H1 (cell line): ENCODE measurements at regions not wholly inside any gene's neighbourhood (a gene's known extent, or its start where the extent isn't known, plus 50 kb on each side); places are given as distances from the start of the nearest gene placed in this dataset.

Source experiments
- CTCF ChIA-PET: fragments of 300-600 bp; sonication (Branson Sonifier 250); formaldehyde crosslinking; loops from one replicate; lab custom pipeline; 2021; ENCODE audit not compliant: partially characterized antibody; lab: Charles Lee
- POLR2A ChIA-PET: fragments of 300-600 bp; sonication (Branson Sonifier 250); formaldehyde crosslinking; loops from one replicate; lab custom pipeline; 2021; ENCODE audit warnings: inconsistent platforms; ENCODE audit not compliant: partially characterized antibody; lab: Charles Lee
- DNase-seq, 2 experiments: peaks; one replicate each; pipeline versions ENCODE4 v3.0.0 to v3.0.0-alpha.2; 2010 to 2022; ENCODE audit warnings: low spot score in 2 of 2, low read depth in 1 of 2, mixed read lengths in 1 of 2
- FAIRE-seq: peaks from 2 replicates; lab custom pipeline; 2011; peaks lifted over from hg19 to GRCh38; lab: Jason Lieb, UNC
- H2AFZ ChIP-seq: 2 replicates; pipeline ENCODE4 v1.8.1; 2012; ENCODE audit warnings: low read length, inconsistent platforms
- H2AK5ac ChIP-seq: 2 replicates; pipeline ENCODE4 v1.6.1; 2013; ENCODE audit warnings: low read depth, low read length
- H2BK120ac ChIP-seq: replicated peaks from 2 replicates; pipeline ENCODE3; 2013; ENCODE audit warnings: low read depth, low read length, inconsistent platforms
- H2BK12ac ChIP-seq: 2 replicates; pipeline ENCODE4 v1.6.1; 2013; ENCODE audit warnings: low read depth, low read length
- H2BK15ac ChIP-seq: 2 replicates; pipeline ENCODE4 v1.6.1; 2013; ENCODE audit warnings: low read length
- H2BK20ac ChIP-seq: 2 replicates; pipeline ENCODE4 v1.6.1; 2013; ENCODE audit warnings: low read length
- H2BK5ac ChIP-seq: 2 replicates; pipeline ENCODE4 v1.6.1; 2013; ENCODE audit warnings: low read depth, low read length
- H3K14ac ChIP-seq: 2 replicates; pipeline ENCODE4 v1.6.1; 2013; ENCODE audit warnings: inconsistent platforms; ENCODE audit not compliant: insufficient read length
- H3K18ac ChIP-seq: 2 replicates; pipeline ENCODE4 v1.6.1; 2013; ENCODE audit warnings: low read length; ENCODE audit errors: extremely low read depth
- H3K23ac ChIP-seq: 2 replicates; pipeline ENCODE4 v1.6.1; 2013; ENCODE audit warnings: inconsistent platforms; ENCODE audit not compliant: insufficient read length
- H3K23me2 ChIP-seq: 2 replicates; pipeline ENCODE4 v1.6.1; 2013; ENCODE audit warnings: low read depth, low read length
- H3K27ac ChIP-seq: 2 replicates; pipeline ENCODE4 v1.6.1; 2011; ENCODE audit warnings: low read depth, low read length, inconsistent platforms
- H3K27me3 ChIP-seq, 4 experiments: replicated peaks in 1 of 4; 1 replicate in 1 of 4; 2 replicates in 3 of 4; pipeline versions ENCODE4 v1.6.1 to v1.8.1; 2011 to 2013; ENCODE audit warnings: low read length in 3 of 4, mild to moderate bottlenecking in 3 of 4, inconsistent platforms in 2 of 4, mixed read lengths in 2 of 4, moderate library complexity in 1 of 4; ENCODE audit not compliant: control insufficient read depth in 3 of 4, insufficient read depth in 3 of 4; ENCODE audit errors: extremely low read depth in 1 of 4
- H3K36me3 ChIP-seq, 4 experiments: 2 replicates each; pipeline versions ENCODE4 v1.6.1 to v1.8.1; 2011 to 2013; ENCODE audit warnings: mild to moderate bottlenecking in 4 of 4, low read length in 3 of 4, moderate library complexity in 2 of 4, control low read depth in 1 of 4, inconsistent platforms in 1 of 4; ENCODE audit not compliant: insufficient read depth in 4 of 4, control insufficient read depth in 2 of 4
- H3K4ac ChIP-seq: replicated peaks from 2 replicates; pipeline ENCODE3; 2013; ENCODE audit warnings: low read length, low read depth, mixed read lengths, inconsistent platforms; ENCODE audit not compliant: insufficient read length
- H3K4me1 ChIP-seq, 4 experiments: replicated peaks in 1 of 4; 1 replicate in 1 of 4; 2 replicates in 3 of 4; pipeline versions ENCODE4 v1.6.1 to v1.8.1; 2011 to 2013; ENCODE audit warnings: low read length in 3 of 4, inconsistent platforms in 2 of 4, mixed read lengths in 1 of 4; ENCODE audit not compliant: insufficient read depth in 4 of 4, control insufficient read depth in 3 of 4
- H3K4me2 ChIP-seq, 2 experiments: 2 replicates each; pipeline versions ENCODE4 v1.6.1 to v1.8.1; 2011 to 2013; ENCODE audit warnings: low read depth in 2 of 2, low read length in 2 of 2, control low read depth in 1 of 2, inconsistent platforms in 1 of 2, mild to moderate bottlenecking in 1 of 2; ENCODE audit not compliant: insufficient read depth in 1 of 2
- H3K4me3 ChIP-seq, 4 experiments: fragments of 200-600, 300-600 bp in 1 of 4; sonication (generic), shearing (Covaris generic), sonication (Bioruptor Twin) in 1 of 4; 2 replicates each; pipeline versions ENCODE4 v1.5.1 to v1.8.1; 2011 to 2016; ENCODE audit warnings: low read length in 4 of 4, low read depth in 3 of 4, control low read depth in 2 of 4, inconsistent platforms in 2 of 4, mild to moderate bottlenecking in 2 of 4, mixed read lengths in 1 of 4, moderate library complexity in 1 of 4; ENCODE audit not compliant: insufficient read depth in 2 of 4; ENCODE audit errors: extremely low read depth in 1 of 4
- H3K56ac ChIP-seq: replicated peaks from 2 replicates; pipeline ENCODE3; 2013; ENCODE audit warnings: low read depth, mild to moderate bottlenecking, mixed read lengths, low read length, inconsistent platforms; ENCODE audit not compliant: insufficient read length
- H3K79me1 ChIP-seq: 2 replicates; pipeline ENCODE4 v1.6.1; 2013; ENCODE audit warnings: low read depth, low read length, control low read depth
- H3K79me2 ChIP-seq, 2 experiments: 2 replicates each; pipeline versions ENCODE4 v1.6.1 to v1.8.1; 2012 to 2013; ENCODE audit warnings: low read length in 2 of 2, mild to moderate bottlenecking in 2 of 2, inconsistent platforms in 1 of 2; ENCODE audit not compliant: insufficient read depth in 2 of 2, control insufficient read depth in 1 of 2
- H3K9ac ChIP-seq, 4 experiments: replicated peaks in 1 of 4; 1 replicate in 1 of 4; 2 replicates in 3 of 4; pipeline versions ENCODE4 v1.6.1 to v1.8.1; 2011 to 2013; ENCODE audit warnings: low read depth in 3 of 4, low read length in 3 of 4, control low read depth in 2 of 4, mild to moderate bottlenecking in 2 of 4, moderate library complexity in 2 of 4, inconsistent platforms in 1 of 4; ENCODE audit errors: extremely low read depth in 1 of 4
- H3K9me3 ChIP-seq, 2 experiments: 2 replicates each; pipeline versions ENCODE4 v1.6.1 to v1.8.1; 2012 to 2013; ENCODE audit warnings: mild to moderate bottlenecking in 2 of 2, moderate library complexity in 2 of 2, control low read depth in 1 of 2, inconsistent platforms in 1 of 2, low read depth in 1 of 2, low read length in 1 of 2, mixed read lengths in 1 of 2; ENCODE audit not compliant: insufficient read depth in 2 of 2
- H4K20me1 ChIP-seq, 2 experiments: replicated peaks in 1 of 2; 2 replicates each; pipeline versions ENCODE3 to v1.8.1; 2011 to 2013; ENCODE audit warnings: inconsistent platforms in 2 of 2, low read length in 2 of 2, mild to moderate bottlenecking in 1 of 2; ENCODE audit not compliant: insufficient read depth in 2 of 2, control insufficient read depth in 1 of 2
- H4K5ac ChIP-seq: 2 replicates; pipeline ENCODE4 v1.6.1; 2013; ENCODE audit warnings: low read length, low read depth, mixed read lengths, inconsistent platforms; ENCODE audit not compliant: insufficient read length
- H4K8ac ChIP-seq: 2 replicates; pipeline ENCODE4 v1.8.0; 2013; ENCODE audit warnings: mild to moderate bottlenecking, moderate library complexity, low read length, inconsistent platforms; ENCODE audit not compliant: insufficient read depth; ENCODE audit errors: extremely low read depth
- H4K91ac ChIP-seq: replicated peaks from 2 replicates; pipeline ENCODE3; 2013; ENCODE audit warnings: low read length, mixed read lengths, inconsistent platforms; ENCODE audit not compliant: insufficient read length
- GTF2F1 ChIP-seq: IDR thresholded peaks from 2 replicates; pipeline ENCODE4 v1.6.1; 2012; ENCODE audit warnings: low read depth, low read length, improper control_type of control experiment, borderline replicate concordance
- KDM1A ChIP-seq: fragments of 200-600, 300-600 bp; sonication (generic); IDR thresholded peaks from 2 replicates; pipeline ENCODE4 v1.7.1; 2016; ENCODE audit warnings: mild to moderate bottlenecking, low read length, borderline replicate concordance
- POLR2AphosphoS5 ChIP-seq: IDR thresholded peaks from 2 replicates; pipeline ENCODE4 v1.6.1; 2011; ENCODE audit warnings: low read depth, low read length
- RFX5 ChIP-seq: IDR thresholded peaks from 2 replicates; pipeline ENCODE4 v1.6.1; 2011; ENCODE audit warnings: low read depth, low read length, improper control_type of control experiment, borderline replicate concordance
- SIX5 ChIP-seq: IDR thresholded peaks from 2 replicates; pipeline ENCODE4 v1.6.1; 2011; ENCODE audit warnings: mild to moderate bottlenecking, low read depth, low read length
- SUZ12 ChIP-seq: fragments of 200-600 bp; sonication (generic); IDR thresholded peaks from 2 replicates; pipeline ENCODE4 v1.6.1; 2012; ENCODE audit warnings: mild to moderate bottlenecking, inconsistent platforms, low read length, moderate library complexity, mixed read lengths
- TAF7 ChIP-seq: optimal IDR thresholded peaks from 2 replicates; pipeline ENCODE3; 2011; ENCODE audit warnings: low read depth, mild to moderate bottlenecking, inconsistent platforms, low read length, moderate library complexity, borderline replicate concordance
- WGBS, 2 experiments: shearing (Covaris generic) in 1 of 2; methylation state at CpG; one replicate each; pipeline versions ENCODE4 v1.1.6 to v1.1.7; 2013 to 2015; ENCODE audit warnings: low lambda C conversion rate in 2 of 2, mixed read lengths in 2 of 2, inconsistent platforms in 1 of 2, low coverage in 1 of 2, missing lambda C conversion rate in 1 of 2; ENCODE audit not compliant: insufficient replicate concordance in 2 of 2, insufficient coverage in 1 of 2, insufficient read length in 1 of 2; ENCODE audit errors: extremely low coverage in 1 of 2, missing lambda C conversion rate in 1 of 2; 5-methylcytosine and 5-hydroxymethylcytosine counted together
- TF ChIP-seq, protein P1 (sequence below): IDR thresholded peaks from 2 replicates; pipeline ENCODE4 v1.6.1; 2012; ENCODE audit warnings: inconsistent platforms
- TF ChIP-seq, protein P2 (sequence below): IDR thresholded peaks from 2 replicates; pipeline ENCODE4 v1.6.1; 2011; ENCODE audit warnings: low read length, improper control_type of control experiment

- H3K4me1 ChIP-seq = no peaks in the 10 kb centered on the region
- no peak overlapping the region for H3K56ac ChIP-seq
- TF ChIP-seq SUZ12 (no peak), KDM1A (no peak), RFX5 (no peak), SIX5 (no peak), POLR2AphosphoS5 (no peak), GTF2F1 (no peak), TAF7 (no peak)
- TF ChIP-seq, protein P1, sequence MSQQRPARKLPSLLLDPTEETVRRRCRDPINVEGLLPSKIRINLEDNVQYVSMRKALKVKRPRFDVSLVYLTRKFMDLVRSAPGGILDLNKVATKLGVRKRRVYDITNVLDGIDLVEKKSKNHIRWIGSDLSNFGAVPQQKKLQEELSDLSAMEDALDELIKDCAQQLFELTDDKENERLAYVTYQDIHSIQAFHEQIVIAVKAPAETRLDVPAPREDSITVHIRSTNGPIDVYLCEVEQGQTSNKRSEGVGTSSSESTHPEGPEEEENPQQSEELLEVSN = no peak
- TF ChIP-seq, protein P2, sequence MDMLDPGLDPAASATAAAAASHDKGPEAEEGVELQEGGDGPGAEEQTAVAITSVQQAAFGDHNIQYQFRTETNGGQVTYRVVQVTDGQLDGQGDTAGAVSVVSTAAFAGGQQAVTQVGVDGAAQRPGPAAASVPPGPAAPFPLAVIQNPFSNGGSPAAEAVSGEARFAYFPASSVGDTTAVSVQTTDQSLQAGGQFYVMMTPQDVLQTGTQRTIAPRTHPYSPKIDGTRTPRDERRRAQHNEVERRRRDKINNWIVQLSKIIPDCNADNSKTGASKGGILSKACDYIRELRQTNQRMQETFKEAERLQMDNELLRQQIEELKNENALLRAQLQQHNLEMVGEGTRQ = no peak
- H3K23ac ChIP-seq = no peak overlapping the region
- no peak overlapping the region for H4K5ac ChIP-seq
- FAIRE-seq (no peak), DNase-seq (no peak)
- no peak overlapping the region for H3K4me3 ChIP-seq
- no peak overlapping the region for H3K27ac ChIP-seq
- no peak overlapping the region for H3K14ac ChIP-seq
- H3K27me3 ChIP-seq = no peaks in the 10 kb centered on the region
- H2BK20ac ChIP-seq = no peak overlapping the region
- no peak overlapping the region for H3K9ac ChIP-seq
- ChIA-PET CTCF (no interaction called here), POLR2A (no interaction called here)
- H4K91ac ChIP-seq = no peak overlapping the region
- H3K79me1 ChIP-seq = no peaks in the 10 kb centered on the region
- H2BK5ac ChIP-seq = no peak overlapping the region
- H3K79me2 ChIP-seq = no peaks in the 10 kb centered on the region
- no peak overlapping the region for H3K4ac ChIP-seq
- 85% methylated on average over 3 of the region's 3 CpGs; no CpG with 5 or more reads in 1 of the 2 experiments for WGBS, 2 experiments
- H3K18ac ChIP-seq = no peak overlapping the region
- no peak overlapping the region for H2BK120ac ChIP-seq
- no peaks in the 10 kb centered on the region; the same call in 1 of the 2 replicates for H3K23me2 ChIP-seq
- H2AK5ac ChIP-seq = no peak overlapping the region
- H2BK15ac ChIP-seq = no peak overlapping the region
- no peak overlapping the region for H2BK12ac ChIP-seq
- peak overlapping the region; percentile 51 for H2AFZ ChIP-seq
- H4K20me1 ChIP-seq = no peaks in the 10 kb centered on the region
- H4K8ac ChIP-seq = no peak overlapping the region
- H3K36me3 ChIP-seq = no peaks in the 10 kb centered on the region
- no peak overlapping the region for H3K4me2 ChIP-seq
- H3K9me3 ChIP-seq = no peaks in the 10 kb centered on the region
These were observed 135.9 kb downstream of the SLC30A10 start for GRCh38 chr1:219792337-219793021.
